Transverse colon (tissue), 3 donors: ENCODE measurements at regions not wholly inside any gene's neighbourhood (a gene's known extent, or its start where the extent isn't known, plus 50 kb on each side); places are given as distances from the start of the nearest gene placed in this dataset.

Experiments used
- CTCF ChIP-seq, 5 experiments: fragments of 200-600 bp in 3 of 5; fragments of 450-650 bp in 2 of 5; sonication (generic) in 3 of 5; IDR thresholded peaks; 1 replicate in 2 of 5; 2 replicates in 3 of 5; pipeline ENCODE4 v1.5.1; 2016 to 2017; ENCODE audit warnings: antibody characterized with exemption in 5 of 5, inconsistent platforms in 3 of 5, mild to moderate bottlenecking in 2 of 5, moderate library complexity in 1 of 5
- POLR2A ChIP-seq: fragments of 450-650 bp; IDR thresholded peaks from one replicate; pipeline ENCODE4 v1.6.1; 2016; ENCODE audit warnings: antibody characterized with exemption, mild to moderate bottlenecking, moderate library complexity

- no peak for TF ChIP-seq POLR2A
- TF ChIP-seq CTCF (IDR thresholded peaks at IDR 0.05), result no peak
These were observed 516.9 kb downstream of the BRINP3 start for GRCh38 chr1:189960769-189961168.
